RWPE2 (cell line): ENCODE measurements at regions not wholly inside any gene's neighbourhood (a gene's known extent, or its start where the extent isn't known, plus 50 kb on each side); places are given as distances from the start of the nearest gene placed in this dataset.

Experiments
- ATAC-seq: fragments of 200-7000 bp; cut with Tn5 transposase; 3 replicates; pipeline ENCODE4 v1.9.1; 2021; ENCODE audit warnings: low read depth
- DNase-seq: peaks from one replicate; pipeline ENCODE4 v3.0.0-alpha.2; 2020; ENCODE audit warnings: low spot score
- H3K27ac ChIP-seq: fragments of 450-650 bp; 2 replicates; pipeline ENCODE4 v1.5.1; 2017; ENCODE audit warnings: mild to moderate bottlenecking; ENCODE audit not compliant: poor library complexity, severe bottlenecking
- H3K27me3 ChIP-seq: fragments of 250-450 bp; sonication (Bioruptor Pico); 2 replicates; pipeline ENCODE4 v1.5.1; 2021; ENCODE audit warnings: mild to moderate bottlenecking, moderate library complexity; ENCODE audit not compliant: insufficient read depth, poor library complexity, severe bottlenecking
- H3K36me3 ChIP-seq: fragments of 250-450 bp; sonication (Bioruptor Pico); 2 replicates; pipeline ENCODE4 v1.5.1; 2020; ENCODE audit warnings: low read depth, mild to moderate bottlenecking, moderate library complexity
- H3K4me1 ChIP-seq: fragments of 250-450 bp; sonication (Bioruptor Pico); 2 replicates; pipeline ENCODE4 v1.5.1; 2021; ENCODE audit warnings: mild to moderate bottlenecking, moderate library complexity; ENCODE audit not compliant: insufficient read depth, poor library complexity, severe bottlenecking
- H3K4me3 ChIP-seq: fragments of 250-450 bp; sonication (Bioruptor Pico); 2 replicates; pipeline ENCODE4 v1.5.1; 2021; ENCODE audit warnings: mild to moderate bottlenecking, moderate library complexity; ENCODE audit not compliant: severe bottlenecking
- H3K9me3 ChIP-seq: fragments of 250-450 bp; sonication (Bioruptor Pico); 2 replicates; pipeline ENCODE4 v1.5.1; 2021; ENCODE audit warnings: mild to moderate bottlenecking, moderate library complexity; ENCODE audit not compliant: severe bottlenecking
- TF ChIP-seq, protein P1 (sequence below): fragments of 450-650 bp; IDR thresholded peaks from one replicate; pipeline ENCODE4 v1.5.1; 2017; ENCODE audit warnings: mild to moderate bottlenecking, moderate library complexity; ENCODE audit not compliant: poor library complexity, severe bottlenecking

GRCh38 chr6:115668211-115668610 lies 392.5 kb downstream of the FRK start:
- no peak overlapping the region for H3K4me3 ChIP-seq
- no peak for DNase-seq
- H3K27ac ChIP-seq: no peak overlapping the region
- no peaks in the 10 kb centered on the region for H3K9me3 ChIP-seq
- no peak for ATAC-seq
- no peaks in the 10 kb centered on the region for H3K4me1 ChIP-seq
- TF ChIP-seq, protein P1, sequence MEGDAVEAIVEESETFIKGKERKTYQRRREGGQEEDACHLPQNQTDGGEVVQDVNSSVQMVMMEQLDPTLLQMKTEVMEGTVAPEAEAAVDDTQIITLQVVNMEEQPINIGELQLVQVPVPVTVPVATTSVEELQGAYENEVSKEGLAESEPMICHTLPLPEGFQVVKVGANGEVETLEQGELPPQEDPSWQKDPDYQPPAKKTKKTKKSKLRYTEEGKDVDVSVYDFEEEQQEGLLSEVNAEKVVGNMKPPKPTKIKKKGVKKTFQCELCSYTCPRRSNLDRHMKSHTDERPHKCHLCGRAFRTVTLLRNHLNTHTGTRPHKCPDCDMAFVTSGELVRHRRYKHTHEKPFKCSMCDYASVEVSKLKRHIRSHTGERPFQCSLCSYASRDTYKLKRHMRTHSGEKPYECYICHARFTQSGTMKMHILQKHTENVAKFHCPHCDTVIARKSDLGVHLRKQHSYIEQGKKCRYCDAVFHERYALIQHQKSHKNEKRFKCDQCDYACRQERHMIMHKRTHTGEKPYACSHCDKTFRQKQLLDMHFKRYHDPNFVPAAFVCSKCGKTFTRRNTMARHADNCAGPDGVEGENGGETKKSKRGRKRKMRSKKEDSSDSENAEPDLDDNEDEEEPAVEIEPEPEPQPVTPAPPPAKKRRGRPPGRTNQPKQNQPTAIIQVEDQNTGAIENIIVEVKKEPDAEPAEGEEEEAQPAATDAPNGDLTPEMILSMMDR: no peak
- no peaks in the 10 kb centered on the region for H3K36me3 ChIP-seq
- H3K27me3 ChIP-seq: peaks cover 4% of the 10 kb centered on the region

- no peak overlapping the region for H3K4me3 ChIP-seq
Observed at GRCh38 chr6:115667478-115668026, 393.1 kb downstream of the FRK start.

GRCh38 chr6:115666997-115667396 lies 393.7 kb downstream of the FRK start:
- H3K36me3 ChIP-seq: no peaks in the 10 kb centered on the region
- DNase-seq: no peak
- H3K27ac ChIP-seq: no peak overlapping the region
- peaks cover 4% of the 10 kb centered on the region for H3K27me3 ChIP-seq
- TF ChIP-seq, protein P1: no peak
- ATAC-seq: no peak
- no peak overlapping the region for H3K4me3 ChIP-seq
- no peaks in the 10 kb centered on the region for H3K9me3 ChIP-seq
- no peaks in the 10 kb centered on the region for H3K4me1 ChIP-seq

More at GRCh38 chr6:115667478-115668026, 393.1 kb downstream of the FRK start:
- peaks cover 4% of the 10 kb centered on the region for H3K27me3 ChIP-seq
- no peak for ATAC-seq
- no peaks in the 10 kb centered on the region for H3K9me3 ChIP-seq
- H3K27ac ChIP-seq: no peak overlapping the region
- no peaks in the 10 kb centered on the region for H3K36me3 ChIP-seq
- TF ChIP-seq, protein P1: no peak
- no peaks in the 10 kb centered on the region for H3K4me1 ChIP-seq
- DNase-seq: no peak

- no peak overlapping the region for H3K4me3 ChIP-seq
- peaks cover 4% of the 10 kb centered on the region for H3K27me3 ChIP-seq
- H3K27ac ChIP-seq: no peak overlapping the region
- TF ChIP-seq, protein P1: no peak
- no peaks in the 10 kb centered on the region for H3K4me1 ChIP-seq
- H3K9me3 ChIP-seq: no peaks in the 10 kb centered on the region
- no peaks in the 10 kb centered on the region for H3K36me3 ChIP-seq
- no peak for DNase-seq
- no peak for ATAC-seq
Observed at GRCh38 chr6:115665310-115665709, 395.4 kb downstream of the FRK start.

- no peak for DNase-seq
- ATAC-seq: no peak
- no peaks in the 10 kb centered on the region for H3K9me3 ChIP-seq
- no peak overlapping the region for H3K4me3 ChIP-seq
- no peaks in the 10 kb centered on the region for H3K27me3 ChIP-seq
- H3K27ac ChIP-seq: no peak overlapping the region
- no peaks in the 10 kb centered on the region for H3K4me1 ChIP-seq
- H3K36me3 ChIP-seq: no peaks in the 10 kb centered on the region
- TF ChIP-seq, protein P1: no peak
Observed at GRCh38 chr6:115663681-115664080, 397.0 kb downstream of the FRK start.
